Muscle layer of duodenum (tissue), 2 donors: ENCODE measurements at regions not wholly inside any gene's neighbourhood (a gene's known extent, or its start where the extent isn't known, plus 50 kb on each side); places are given as distances from the start of the nearest gene placed in this dataset.

Experiments
- H3K27ac ChIP-seq: one replicate; pipeline ENCODE4 v1.7.0; 2013; ENCODE audit warnings: mild to moderate bottlenecking, low read length
- H3K27me3 ChIP-seq: one replicate; pipeline ENCODE4 v1.7.0; 2013; ENCODE audit warnings: low read depth, mild to moderate bottlenecking, control low read depth, low read length
- H3K36me3 ChIP-seq, 2 donors: one replicate each; pipeline ENCODE4 v1.7.0; 2013; ENCODE audit warnings: low read length in 2 of 2, control low read depth in 1 of 2, mild to moderate bottlenecking in 1 of 2; ENCODE audit not compliant: insufficient read depth in 2 of 2, control insufficient read depth in 1 of 2
- H3K4me1 ChIP-seq, 2 donors: one replicate each; pipeline ENCODE4 v1.7.0; 2013; ENCODE audit warnings: low read length in 2 of 2, mild to moderate bottlenecking in 2 of 2, control low read depth in 1 of 2, moderate library complexity in 1 of 2; ENCODE audit not compliant: insufficient read depth in 2 of 2, control insufficient read depth in 1 of 2
- H3K4me3 ChIP-seq, 2 donors: one replicate each; pipeline ENCODE4 v1.7.0; 2013; ENCODE audit warnings: low read length in 2 of 2, low read depth in 1 of 2, mild to moderate bottlenecking in 1 of 2
- H3K9me3 ChIP-seq, 2 donors: one replicate each; pipeline ENCODE4 v1.7.0; 2013; ENCODE audit warnings: low read length in 2 of 2, control low read depth in 1 of 2, mild to moderate bottlenecking in 1 of 2; ENCODE audit not compliant: control insufficient read depth in 1 of 2
- donor health status: healthy.

- Histone ChIP-seq H3K4me1 (no peaks in the 10 kb centered on the region), H3K27ac (no peak overlapping the region), H3K27me3 (no peaks in the 10 kb centered on the region), H3K4me3 (no peak overlapping the region), H3K9me3 (no peaks in the 10 kb centered on the region), H3K36me3 (no peaks in the 10 kb centered on the region)
Measured at GRCh38 chr10:47206449-47207280, 93.3 kb upstream of the GDF10 start.

GRCh38 chr10:47207281-47207615 is 92.7 kb upstream of the GDF10 start:
- Histone ChIP-seq H3K4me3 (no peak overlapping the region), H3K27me3 (no peaks in the 10 kb centered on the region), H3K27ac (no peak overlapping the region), H3K4me1 (no peaks in the 10 kb centered on the region), H3K36me3 (no peaks in the 10 kb centered on the region), H3K9me3 (peaks cover 0 to 3% of the 10 kb centered on the region in 2 donors)

DNA sequence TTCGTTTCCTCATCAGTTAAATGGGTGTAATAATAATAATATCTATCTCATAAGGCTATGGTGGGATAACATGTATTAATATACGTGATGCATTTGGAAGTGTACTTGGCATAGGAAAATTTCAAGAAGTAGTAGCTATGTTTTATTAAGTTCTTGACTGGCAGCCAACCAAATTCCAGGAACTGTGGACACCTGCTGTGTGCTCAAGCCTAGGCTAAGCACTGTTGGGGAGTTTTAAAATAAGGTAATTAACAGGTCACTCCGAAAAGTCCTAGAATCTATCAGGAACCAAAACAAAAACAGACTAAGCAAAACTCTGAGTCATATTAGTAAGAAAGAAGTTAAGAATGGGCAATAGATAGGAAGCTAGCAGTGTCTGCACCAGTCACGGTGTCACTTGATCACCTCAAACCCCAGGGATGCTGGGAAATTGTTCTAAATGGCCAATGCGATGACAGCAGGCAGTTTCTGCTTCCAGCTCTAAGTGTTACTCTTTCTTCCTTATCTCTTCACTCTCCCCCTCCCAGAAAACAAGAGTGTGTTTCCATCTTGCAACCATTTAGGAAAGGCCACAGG is 92.0 kb upstream of the GDF10 start:
- Histone ChIP-seq H3K27me3 (no peaks in the 10 kb centered on the region), H3K4me3 (no peak overlapping the region), H3K36me3 (no peaks in the 10 kb centered on the region), H3K4me1 (no peaks in the 10 kb centered on the region), H3K27ac (no peak overlapping the region), H3K9me3 (peaks cover 0 to 4% of the 10 kb centered on the region in 2 donors)

DNA sequence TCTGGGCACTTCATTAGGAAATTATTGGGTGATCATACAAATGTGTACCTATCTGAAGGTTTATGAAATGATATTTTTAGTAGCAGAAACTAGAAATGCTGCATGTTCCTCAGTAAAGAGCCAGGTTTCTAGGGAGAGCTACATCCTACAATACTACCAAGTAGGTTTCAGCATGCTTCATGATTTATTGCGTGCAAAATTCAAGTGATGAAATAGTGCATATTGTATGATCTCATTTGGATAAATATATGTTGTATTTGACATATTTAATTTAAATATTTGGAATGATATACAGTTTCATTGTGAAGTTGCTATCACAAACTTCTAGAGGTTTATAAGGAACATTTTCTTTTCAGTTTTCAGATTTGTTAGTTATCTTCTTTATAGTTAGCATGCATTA is 90.5 kb upstream of the GDF10 start:
- Histone ChIP-seq H3K9me3 (peaks cover 0 to 4% of the 10 kb centered on the region in 2 donors), H3K27ac (no peak overlapping the region), H3K27me3 (no peaks in the 10 kb centered on the region), H3K36me3 (no peaks in the 10 kb centered on the region), H3K4me3 (no peak overlapping the region), H3K4me1 (no peaks in the 10 kb centered on the region)

GRCh38 chr10:47214520-47214919 is 85.5 kb upstream of the GDF10 start:
- Histone ChIP-seq H3K27me3 (no peaks in the 10 kb centered on the region), H3K4me1 (no peaks in the 10 kb centered on the region)

DNA sequence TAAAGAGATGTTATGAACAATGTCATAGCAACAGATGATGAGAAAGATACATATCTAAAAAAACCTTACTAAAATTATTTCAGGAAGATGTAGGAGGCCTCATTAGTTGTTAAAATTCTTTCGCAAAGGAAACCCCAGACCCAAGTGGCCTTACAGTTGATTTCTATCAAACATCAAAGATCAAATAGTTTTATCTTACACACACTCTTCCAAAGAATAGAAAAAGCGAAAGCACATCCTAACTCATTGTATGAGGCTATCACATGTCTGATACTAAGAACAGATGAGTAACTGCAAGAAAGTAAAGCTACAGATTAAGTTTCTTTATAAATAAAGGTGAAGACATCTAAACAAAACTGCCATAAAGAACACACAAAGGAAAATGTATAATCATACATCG is 82.9 kb upstream of the GDF10 start:
- Histone ChIP-seq H3K9me3 (peaks cover 0 to 3% of the 10 kb centered on the region in 2 donors), H3K27ac (no peak overlapping the region), H3K27me3 (no peaks in the 10 kb centered on the region), H3K36me3 (no peaks in the 10 kb centered on the region), H3K4me1 (no peaks in the 10 kb centered on the region), H3K4me3 (no peak overlapping the region)

More at GRCh38 chr10:47214520-47214919, 85.5 kb upstream of the GDF10 start:
- Histone ChIP-seq H3K9me3 (peaks cover 0 to 4% of the 10 kb centered on the region in 2 donors), H3K4me3 (no peak overlapping the region), H3K36me3 (no peaks in the 10 kb centered on the region), H3K27ac (no peak overlapping the region)

- no peak overlapping the region for H3K4me3 ChIP-seq
- H3K27me3 ChIP-seq: no peaks in the 10 kb centered on the region
- H3K9me3 ChIP-seq: no peaks in the 10 kb centered on the region
- H3K27ac ChIP-seq: no peak overlapping the region
- no peaks in the 10 kb centered on the region for H3K4me1 ChIP-seq
- no peaks in the 10 kb centered on the region for H3K36me3 ChIP-seq
Measured at GRCh38 chr10:47218803-47219202, 81.2 kb upstream of the GDF10 start.

DNA sequence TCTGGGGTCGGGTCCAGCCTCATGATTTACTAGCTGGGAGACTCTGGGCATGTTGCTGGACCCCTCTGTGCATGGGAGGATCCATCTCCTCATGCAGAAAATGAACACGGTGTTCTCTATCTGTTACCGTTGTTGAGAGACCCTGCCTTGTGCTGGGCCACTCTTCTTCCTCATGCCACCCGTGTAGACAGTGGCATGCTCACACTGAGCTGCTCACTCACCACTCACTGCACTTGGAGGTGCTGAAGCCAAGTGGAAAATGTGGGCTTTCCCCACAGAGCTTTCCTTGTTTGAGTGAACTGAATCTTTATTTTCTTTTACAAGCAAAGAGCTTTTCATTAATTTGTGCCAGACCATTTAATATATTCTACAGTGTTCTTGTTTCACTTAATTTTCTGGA is 77.5 kb upstream of the GDF10 start:
- Histone ChIP-seq H3K4me1 (no peaks in the 10 kb centered on the region), H3K27ac (no peak overlapping the region), H3K27me3 (no peaks in the 10 kb centered on the region), H3K36me3 (no peaks in the 10 kb centered on the region), H3K9me3 (no peaks in the 10 kb centered on the region), H3K4me3 (no peak overlapping the region)

DNA sequence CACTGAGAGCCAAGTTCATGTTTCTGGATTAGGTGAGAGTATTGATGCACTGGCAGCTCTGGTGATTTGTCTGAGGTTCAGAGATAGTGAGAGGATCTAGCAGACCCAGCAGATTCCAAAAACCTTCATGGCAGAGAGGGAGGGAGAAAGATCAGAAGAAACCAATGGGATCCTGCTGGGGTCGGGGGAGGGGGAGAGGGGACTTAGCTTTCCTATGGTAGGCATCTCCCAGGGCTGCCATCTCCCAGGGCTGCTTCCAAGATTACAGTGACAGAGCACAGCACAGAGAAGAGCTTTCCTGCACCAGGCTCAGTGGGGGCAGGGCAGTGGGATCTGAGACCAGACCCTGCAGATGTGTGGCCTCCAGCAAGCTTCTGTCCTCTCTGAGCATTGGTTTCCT is 76.8 kb upstream of the GDF10 start:
- H3K9me3 ChIP-seq: no peaks in the 10 kb centered on the region
- H3K36me3 ChIP-seq: no peaks in the 10 kb centered on the region
- H3K27ac ChIP-seq: no peak overlapping the region
- no peaks in the 10 kb centered on the region for H3K4me1 ChIP-seq
- no peaks in the 10 kb centered on the region for H3K27me3 ChIP-seq
- no peak overlapping the region for H3K4me3 ChIP-seq

DNA sequence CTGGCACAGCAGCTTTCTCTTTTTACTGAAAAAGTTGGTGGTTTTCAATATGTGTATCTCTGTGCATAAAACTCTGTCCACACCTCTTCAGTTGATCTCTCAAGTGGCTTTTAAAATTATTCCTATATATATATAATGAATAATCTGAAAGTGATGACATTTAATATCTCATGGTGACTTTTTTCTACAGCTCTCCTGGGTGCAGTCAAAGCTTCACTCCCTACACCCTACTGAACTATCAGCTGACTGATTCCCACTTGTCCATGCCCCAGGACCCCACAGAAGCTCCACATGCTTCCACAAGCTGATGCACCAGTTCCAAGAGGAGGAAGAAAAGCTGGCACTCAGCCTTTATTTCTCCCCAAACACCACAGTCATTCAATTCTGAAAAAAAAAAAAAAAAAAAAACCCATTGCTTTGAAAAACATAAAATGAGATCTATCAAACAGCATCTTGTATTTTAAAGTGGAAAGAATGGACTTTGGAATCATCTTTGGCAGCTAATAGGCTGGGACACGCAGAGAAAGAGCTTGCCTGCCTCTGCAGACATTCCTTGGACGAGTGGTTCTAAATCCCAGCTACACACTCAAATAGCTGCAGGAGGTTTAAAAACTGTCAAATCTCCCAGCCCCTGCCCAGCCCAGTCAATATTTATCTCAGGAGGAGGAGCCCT is 75.3 kb upstream of the GDF10 start:
- Histone ChIP-seq H3K4me1 (no peaks in the 10 kb centered on the region), H3K27me3 (no peaks in the 10 kb centered on the region), H3K27ac (no peak overlapping the region), H3K9me3 (peaks cover 0 to 9% of the 10 kb centered on the region in 2 donors), H3K4me3 (no peak overlapping the region), H3K36me3 (no peaks in the 10 kb centered on the region)

DNA sequence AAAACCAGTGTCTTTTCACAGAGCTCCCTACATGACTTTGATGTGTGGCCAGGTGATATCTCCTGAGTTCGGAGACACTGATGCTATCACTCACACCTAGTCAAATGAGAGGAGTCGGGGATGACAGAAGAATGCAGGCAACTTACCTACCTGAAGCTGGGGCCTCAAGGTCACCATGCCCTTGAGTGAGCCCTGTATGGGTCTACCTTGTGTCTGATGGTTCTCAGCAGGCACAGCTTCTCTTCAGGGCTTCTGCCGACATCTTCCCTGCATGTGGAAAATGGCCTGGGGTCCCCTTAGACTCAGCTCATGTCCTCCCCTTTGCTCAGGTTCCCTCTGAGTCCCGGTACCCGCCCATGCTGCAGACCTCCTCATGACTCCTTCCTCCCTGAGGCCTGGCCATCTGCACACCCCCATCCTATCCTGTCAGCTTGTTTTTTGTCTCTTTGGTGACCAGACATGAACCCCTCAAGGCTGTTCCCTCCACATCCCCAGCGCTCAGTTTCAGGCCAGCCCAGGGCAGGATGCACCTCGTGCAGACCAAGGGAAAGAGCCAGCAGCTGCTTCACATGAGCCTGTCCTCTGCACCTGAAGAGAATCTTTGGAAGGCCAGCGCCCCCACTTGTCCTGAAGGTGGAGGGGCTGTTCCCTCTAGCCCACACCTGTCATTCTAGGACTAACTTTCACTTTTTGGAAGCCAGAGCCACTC is 74.6 kb upstream of the GDF10 start:
- no peaks in the 10 kb centered on the region for H3K36me3 ChIP-seq
- H3K27ac ChIP-seq: no peak overlapping the region
- no peaks in the 10 kb centered on the region for H3K27me3 ChIP-seq
- H3K9me3 ChIP-seq: peaks cover 0 to 9% of the 10 kb centered on the region in 2 donors
- no peak overlapping the region for H3K4me3 ChIP-seq
- no peaks in the 10 kb centered on the region for H3K4me1 ChIP-seq
